Dedifferentiated amniotic fluid mesenchymal stem cell (primary cell): ENCODE measurements at regions not wholly inside any gene's neighbourhood (a gene's known extent, or its start where the extent isn't known, plus 50 kb on each side); places are given as distances from the start of the nearest gene placed in this dataset.

Source experiments
- DNase-seq: peaks from one replicate; pipeline ENCODE4 v3.0.0-alpha.2; 2016; ENCODE audit errors: extremely low spot score

DNA sequence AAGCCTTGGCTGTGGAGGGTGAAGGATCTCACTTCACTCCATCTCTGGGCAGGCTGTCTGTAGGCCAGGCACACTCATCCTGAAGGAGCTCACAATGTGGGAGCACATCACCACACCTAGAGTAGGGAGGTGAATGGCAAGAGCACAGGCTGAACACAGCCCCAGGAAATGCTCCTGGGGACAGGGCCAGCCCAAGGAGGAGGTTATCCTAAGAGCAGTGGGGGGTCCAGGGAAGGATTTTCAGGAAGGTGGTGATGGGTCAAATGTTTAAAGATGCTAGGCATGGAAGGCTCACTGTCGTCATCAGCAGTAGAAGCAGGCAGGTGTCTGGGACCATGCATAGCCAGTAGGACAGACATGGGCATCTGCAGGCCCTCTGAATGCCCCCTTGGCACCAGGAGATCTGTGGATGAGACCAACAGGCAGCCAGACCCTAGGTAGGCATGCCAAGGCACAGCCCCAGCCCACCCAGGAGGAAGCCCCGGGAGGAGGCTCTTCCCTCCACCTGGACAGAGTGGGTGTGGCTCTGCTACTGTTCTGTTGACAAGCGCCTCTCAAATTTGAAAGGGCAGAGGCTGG, 91.7 kb upstream of the RAB6C start:
- no peak for DNase-seq

GRCh38 chr2:129888461-129888860, 91.0 kb upstream of the RAB6C start:
- DNase-seq, result no peak

GRCh38 chr2:129888896-129889295, 90.6 kb upstream of the RAB6C start:
- DNase-seq, result no peak

DNA sequence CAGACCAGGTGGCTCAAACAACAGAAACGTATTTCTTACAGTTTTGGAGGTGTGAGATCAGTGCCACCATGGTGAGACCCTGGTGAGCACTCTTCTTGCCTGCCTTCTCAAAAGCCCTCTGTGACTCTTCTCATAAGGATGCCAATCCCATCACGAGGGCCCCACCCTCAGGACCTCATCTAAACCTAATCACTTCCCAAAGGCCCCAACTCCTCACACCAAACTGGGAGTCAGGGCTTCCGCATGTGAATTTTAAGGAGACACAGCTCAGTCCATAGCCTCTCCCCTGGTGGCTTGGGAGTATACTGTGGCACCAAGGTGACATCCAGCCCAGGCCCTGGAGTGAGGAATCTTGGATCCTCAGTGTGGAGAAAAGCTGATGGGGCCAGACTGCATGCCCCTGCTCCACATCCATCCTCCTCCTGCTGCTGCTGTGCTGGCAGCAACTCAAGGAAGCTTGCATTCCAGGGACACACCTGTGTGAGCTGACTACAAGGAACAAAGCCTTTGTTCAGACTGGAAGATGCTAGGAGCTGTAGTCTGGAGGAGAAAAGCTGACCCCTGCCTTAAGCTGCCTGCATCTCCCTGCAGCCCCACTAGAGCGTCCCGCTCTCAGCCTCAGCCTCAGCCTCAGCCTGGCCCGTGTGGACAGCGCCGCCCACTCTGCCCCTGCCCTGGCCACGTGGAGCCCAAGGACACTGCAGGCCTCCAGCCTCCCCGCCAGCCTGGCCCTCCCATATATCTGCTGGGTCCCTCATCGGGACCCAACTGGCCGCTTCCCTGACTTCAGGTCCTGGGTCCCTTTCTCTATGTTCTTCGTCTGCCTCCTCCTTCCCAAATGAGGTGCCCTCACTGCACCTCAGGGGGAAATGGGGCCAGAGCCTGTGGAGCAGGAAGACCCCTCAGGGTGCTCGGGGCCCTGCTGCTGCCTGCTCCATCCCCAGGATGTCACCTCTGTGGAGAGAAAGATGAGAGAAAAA, 87.8 kb upstream of the RAB6C start:
- DNase-seq, result no peak

DNA sequence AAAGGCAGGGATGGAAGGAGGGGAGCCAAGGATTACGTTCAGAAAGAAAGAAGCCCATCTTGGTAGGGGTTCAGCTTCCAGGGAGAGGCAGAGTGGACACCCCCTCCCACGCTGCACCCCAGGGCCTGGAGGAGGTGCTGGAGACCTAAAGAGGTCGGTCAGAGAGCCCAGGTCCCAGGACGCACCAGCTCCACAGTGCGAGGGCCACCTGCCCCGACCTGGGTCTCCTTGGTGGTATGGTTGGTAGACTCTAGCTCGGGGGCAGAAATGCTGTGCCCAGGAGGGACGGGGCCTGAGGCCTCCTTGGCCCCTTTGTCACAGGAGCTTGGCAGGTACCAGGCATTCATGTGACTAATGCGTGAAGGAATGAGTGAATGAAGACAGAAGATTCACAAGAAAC, 87.1 kb upstream of the RAB6C start:
- no peak for DNase-seq

- DNase-seq, result no peak
Observed at GRCh38 chr2:129892773-129893172, 86.7 kb upstream of the RAB6C start.

GRCh38 chr2:129893244-129893643, 86.2 kb upstream of the RAB6C start:
- no peak for DNase-seq

DNA sequence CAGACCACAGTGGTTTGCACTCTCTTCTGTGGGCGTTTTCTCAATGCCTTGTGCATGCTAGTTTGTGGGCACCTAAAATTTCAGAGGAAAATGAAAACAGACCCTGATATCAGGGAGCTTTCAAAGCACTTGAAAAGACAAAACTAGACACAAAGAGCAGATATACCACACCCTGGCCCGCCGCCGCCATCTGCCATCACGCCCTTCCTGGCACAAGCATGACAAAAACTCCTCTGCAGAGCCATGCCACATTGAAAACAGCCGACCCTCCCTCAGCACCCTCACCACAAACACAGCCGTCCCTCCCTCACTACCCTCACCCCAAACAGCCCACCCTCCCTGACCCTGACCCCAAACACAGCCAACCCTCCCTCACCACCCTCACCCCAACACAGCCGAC, 84.8 kb upstream of the RAB6C start:
- DNase-seq, result no peak

DNA sequence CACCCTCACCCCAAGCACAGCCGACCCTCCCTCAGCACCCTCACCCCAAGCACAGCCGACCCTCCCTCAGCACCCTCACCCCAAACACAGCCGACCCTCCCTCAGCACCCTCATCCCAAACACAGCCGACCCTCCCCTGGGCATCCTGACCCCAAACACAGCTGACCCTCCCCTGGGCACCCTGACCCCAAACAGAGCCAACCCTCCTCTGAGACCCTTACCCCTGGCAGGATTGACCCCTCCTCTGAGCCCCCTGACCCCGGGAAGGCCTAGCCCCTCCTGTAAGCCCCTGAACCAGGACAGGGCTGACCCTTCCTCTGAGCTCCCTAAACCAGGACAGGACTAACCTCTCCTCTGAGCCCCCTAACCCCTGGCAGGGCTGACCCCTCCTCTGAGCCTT, 84.4 kb upstream of the RAB6C start:
- no peak for DNase-seq

- no peak for DNase-seq
Observed at GRCh38 chr2:129895526-129896082, 83.9 kb upstream of the RAB6C start.

DNA sequence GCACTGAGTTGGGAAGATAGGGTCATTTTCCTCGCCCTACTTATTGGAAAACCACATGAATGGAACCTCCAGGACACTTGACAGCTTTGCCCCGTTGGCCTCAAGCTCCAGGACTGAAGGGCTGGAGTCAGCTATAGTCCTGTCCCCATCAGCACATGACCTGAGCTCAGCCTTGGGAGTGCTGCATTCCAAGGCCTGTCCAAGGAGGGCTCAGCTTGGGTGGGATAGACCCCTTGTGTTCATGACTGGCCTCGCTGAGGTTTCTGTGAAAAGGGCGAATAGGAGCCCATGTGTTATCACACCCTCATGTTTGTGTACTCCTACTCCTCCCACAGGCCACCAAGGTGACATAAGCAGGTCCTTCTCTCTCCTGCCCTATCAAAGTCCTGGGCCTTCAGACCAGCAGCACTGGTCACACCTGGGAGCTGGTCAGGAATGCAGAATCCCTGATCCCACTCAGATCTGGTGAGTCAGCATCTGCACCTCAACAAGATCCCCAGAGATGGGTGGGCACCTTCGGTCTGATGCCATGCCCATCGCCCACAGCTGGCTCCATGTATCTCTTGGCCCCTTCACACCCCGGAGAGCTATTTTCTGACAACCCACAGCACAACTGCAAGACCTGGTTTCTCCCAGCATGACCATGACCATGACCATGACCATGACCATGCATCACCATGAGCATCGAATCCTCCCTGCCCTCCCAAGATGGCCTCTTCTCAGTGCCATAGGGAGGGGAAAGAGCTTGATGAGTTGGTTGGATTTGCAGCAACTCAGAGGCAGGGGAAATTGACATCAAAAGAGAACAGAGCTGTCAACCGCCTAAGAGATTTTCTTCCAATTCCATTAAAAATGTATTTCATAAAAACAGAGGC, 83.0 kb upstream of the RAB6C start:
- no peak for DNase-seq

- DNase-seq, result no peak
Observed at GRCh38 chr2:129901754-129902415, 77.6 kb upstream of the RAB6C start.

GRCh38 chr2:129902731-129903585, 76.5 kb upstream of the RAB6C start:
- no peak for DNase-seq

GRCh38 chr2:129903586-129904425, 75.7 kb upstream of the RAB6C start:
- no peak for DNase-seq

DNA sequence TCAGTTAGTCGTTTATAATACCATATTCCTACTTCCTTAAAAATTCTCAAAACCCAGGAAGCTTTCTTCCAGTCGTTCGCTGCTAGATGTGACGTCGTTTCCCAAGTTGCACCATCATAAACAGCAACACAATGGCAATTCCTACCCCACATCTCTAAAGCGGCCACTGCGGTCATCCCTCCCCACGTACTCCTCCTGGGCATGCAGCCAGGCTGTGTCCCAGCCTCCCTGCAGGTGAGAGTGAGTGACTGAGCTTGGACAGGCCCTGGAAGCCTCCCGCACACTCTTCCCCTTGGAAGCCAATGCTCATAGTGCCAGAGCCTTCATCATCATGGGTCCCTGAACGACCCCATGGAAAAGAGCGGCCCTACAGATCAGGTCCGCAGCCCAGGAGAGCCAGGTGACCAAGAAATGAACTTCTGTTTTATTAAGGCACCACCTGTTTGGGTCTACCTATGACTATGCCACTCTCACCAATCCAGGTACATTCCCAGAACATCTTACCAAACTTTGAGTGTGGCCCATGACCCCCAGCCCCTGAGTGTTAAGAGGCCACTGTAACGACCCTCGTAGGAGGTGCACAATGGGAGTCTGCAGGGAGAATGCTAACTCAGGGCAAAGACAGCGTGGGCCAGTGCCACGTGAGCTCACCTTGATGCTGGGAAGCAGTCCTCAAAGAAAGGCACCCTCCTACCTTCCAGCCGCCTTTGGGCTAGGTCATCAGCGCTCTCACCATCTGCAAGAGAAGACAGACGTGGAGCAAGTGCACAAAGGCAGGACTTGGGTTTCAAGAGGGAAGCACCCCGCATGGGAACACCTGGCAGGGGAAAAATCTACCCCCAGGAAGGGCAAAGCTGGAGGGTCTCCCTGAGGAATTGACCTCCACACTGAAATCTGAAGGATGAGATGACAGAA, 74.7 kb upstream of the RAB6C start:
- no peak for DNase-seq

GRCh38 chr2:129905664-129906081, 73.8 kb upstream of the RAB6C start:
- DNase-seq, result no peak

DNA sequence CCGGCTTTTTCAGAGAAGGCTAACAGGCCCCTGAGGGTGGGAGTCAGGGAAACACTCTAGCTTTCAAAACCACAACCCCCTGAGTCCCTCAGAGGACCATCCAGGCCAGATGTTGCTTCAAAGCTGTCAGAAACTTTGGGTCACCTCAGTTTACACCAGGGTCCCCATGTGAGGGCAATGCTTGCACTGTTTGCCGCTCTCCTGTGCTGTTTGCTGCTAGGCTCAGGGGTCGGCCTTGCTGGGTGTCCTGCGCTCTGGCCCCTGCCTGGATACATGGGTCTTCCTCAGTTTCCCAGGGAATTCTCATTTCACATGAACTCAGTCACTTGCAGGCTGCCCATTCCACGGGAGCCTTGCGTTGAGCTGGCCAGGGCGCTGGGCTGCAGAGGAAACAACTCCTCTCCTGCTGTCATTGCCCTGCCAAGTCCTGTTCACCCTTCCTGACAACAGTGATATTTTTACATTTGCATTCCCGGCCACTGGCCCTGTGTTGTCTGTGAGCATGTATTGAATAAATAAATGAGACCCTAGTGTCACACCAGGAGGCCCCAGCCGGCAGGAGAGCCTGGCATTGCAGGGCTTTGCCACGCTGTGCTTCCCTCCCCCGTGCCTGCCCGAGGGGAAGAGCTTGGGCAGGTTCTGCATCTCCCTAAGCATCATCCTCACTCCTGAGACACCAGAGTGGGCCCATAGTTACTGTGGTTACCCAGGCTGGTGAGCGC, 73.2 kb upstream of the RAB6C start:
- no peak for DNase-seq

DNA sequence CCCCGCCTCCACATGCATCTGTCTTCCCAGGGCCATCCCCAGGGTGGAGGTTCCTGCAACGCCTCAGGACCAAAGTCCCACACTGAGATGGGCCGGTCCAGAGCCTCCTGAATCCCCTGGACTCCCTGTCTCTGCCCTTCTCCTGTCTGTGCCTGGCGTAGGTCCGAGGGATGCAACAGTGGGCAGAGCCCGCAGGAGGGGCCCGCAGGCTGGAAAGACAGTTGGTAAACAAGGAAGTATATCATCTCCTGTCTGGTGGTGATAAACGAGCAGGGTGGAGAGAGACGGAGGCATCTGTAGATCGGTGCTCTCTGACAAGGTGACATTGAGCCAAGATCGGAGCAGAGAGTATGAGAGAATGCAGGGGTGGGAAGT, 72.6 kb upstream of the RAB6C start:
- DNase-seq, result no peak
